ENCODE measurements at regions not wholly inside any gene's neighbourhood (a gene's known extent, or its start where the extent isn't known, plus 50 kb on each side); places are given as distances from the start of the nearest gene placed in this dataset.

- TF ChIP-seq, protein P1, sequence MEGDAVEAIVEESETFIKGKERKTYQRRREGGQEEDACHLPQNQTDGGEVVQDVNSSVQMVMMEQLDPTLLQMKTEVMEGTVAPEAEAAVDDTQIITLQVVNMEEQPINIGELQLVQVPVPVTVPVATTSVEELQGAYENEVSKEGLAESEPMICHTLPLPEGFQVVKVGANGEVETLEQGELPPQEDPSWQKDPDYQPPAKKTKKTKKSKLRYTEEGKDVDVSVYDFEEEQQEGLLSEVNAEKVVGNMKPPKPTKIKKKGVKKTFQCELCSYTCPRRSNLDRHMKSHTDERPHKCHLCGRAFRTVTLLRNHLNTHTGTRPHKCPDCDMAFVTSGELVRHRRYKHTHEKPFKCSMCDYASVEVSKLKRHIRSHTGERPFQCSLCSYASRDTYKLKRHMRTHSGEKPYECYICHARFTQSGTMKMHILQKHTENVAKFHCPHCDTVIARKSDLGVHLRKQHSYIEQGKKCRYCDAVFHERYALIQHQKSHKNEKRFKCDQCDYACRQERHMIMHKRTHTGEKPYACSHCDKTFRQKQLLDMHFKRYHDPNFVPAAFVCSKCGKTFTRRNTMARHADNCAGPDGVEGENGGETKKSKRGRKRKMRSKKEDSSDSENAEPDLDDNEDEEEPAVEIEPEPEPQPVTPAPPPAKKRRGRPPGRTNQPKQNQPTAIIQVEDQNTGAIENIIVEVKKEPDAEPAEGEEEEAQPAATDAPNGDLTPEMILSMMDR (IDR thresholded peaks at IDR 0.05; ENCODE audit: insufficient read depth, low read length, poor library complexity, severe bottlenecking), result no peak
- TF ChIP-seq EZH2phosphoT487 (conservative IDR thresholded peaks at IDR 0.05; ENCODE audit: low read length), result no peak
Measured at GRCh38 chr9:88738709-88739108, 203.7 kb downstream of the NXNL2 start.

Measured in SU-DHL-6 (cell line).